ENCODE measurements at regions not wholly inside any gene's neighbourhood (a gene's known extent, or its start where the extent isn't known, plus 50 kb on each side); places are given as distances from the start of the nearest gene placed in this dataset.

DNA sequence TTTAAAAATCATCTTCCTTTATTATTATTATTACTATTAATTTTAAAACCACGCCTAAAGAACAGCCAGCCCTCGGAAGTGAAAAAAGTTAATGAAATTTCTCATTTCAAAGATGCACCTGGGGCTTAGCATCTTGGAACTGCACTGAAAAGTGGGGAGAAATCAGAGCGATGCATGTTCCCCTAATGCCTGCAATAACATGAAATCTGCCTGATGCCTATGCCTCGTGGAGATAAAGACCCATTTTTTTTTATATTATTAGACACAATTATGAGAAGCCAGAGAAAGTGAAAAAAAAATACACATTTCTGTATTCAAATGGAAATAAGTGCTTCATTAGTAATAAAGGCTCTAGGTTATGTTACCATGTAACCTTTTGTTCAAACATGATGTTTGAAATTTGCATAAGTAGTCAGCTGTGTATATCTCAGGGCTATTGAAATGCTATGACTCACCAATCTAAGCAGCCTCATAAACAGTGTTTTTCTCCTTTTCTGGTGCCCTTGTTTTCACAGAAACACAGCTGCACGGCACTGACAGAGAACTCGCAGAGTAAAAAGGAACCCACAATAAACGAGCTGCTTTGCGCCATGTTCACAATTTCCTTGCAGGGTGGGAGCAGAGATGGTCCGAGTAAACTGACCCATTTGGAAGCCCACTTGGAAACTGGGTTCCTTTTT is 175.8 kb upstream of the PRKCQ start:
- DNase-seq, result no peak

DNA sequence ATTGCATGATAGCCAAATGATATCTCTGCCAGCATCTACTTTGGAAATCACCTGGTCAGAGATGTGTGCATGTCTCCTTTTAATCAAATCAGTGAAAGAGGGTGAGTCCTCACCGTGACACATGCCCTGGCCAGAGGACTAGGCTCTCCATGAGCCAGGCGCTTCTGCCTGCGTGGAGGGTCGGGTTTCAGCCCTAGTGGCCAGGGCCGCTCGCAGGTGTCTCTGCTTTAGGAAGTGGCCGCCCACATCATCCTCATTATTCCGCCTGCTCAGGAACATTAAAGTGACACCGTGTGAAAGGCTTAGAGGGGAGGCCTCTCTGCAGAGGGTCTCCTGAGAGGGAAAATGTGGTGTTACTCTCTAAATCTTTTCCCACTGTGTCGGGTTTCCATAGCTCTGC is 173.6 kb upstream of the PRKCQ start:
- no peak for DNase-seq

DNA sequence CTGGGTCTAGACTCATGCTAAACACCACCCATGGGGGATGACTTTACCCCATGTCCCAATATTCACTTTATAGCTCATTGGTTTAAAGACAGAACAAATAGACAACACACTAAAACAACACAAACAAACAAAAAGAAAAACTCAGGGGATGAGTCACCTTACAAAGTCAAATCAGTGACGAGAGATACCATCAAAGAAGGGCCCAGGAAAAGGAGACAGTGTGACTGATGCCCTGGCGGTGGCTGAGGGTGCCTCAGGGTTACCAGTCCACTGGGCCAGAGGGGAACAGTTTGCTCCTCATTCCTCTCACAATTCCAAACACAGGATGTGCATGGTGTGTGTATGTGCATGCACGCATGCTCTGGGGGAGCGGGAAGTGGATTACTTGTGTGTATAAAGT is 171.3 kb upstream of the PRKCQ start:
- no peak for DNase-seq

DNA sequence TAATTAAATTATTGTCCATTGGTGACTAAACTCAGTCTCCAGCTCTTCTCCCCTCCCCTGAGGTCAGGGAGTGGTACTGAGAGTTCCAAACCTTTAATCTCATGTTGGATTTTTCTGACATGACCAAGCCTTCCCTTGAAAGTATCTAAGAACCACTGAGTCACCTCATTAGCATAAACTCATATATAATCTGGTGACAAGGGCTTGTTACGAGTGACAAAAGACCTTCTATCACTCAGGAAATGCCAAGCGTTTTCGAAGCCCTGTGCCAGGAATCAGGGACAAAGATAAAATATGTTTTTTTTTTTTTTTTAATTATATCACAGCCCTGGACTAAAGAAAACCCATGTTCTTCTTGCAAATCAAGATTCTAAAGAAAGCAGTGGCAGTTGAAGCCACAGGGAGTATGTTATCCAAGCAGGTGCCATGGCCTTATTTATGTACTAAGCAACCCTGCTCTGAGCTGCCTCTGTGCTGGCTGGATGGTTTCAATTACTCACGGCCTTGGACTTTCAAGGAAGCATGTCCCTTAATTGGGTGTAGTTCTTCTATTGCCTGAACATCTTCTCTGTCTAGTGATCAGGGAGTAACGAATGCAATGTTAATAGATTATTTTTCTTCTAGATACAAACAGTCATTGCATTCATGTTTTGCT is 169.0 kb upstream of the PRKCQ start:
- no peak for DNase-seq

DNA sequence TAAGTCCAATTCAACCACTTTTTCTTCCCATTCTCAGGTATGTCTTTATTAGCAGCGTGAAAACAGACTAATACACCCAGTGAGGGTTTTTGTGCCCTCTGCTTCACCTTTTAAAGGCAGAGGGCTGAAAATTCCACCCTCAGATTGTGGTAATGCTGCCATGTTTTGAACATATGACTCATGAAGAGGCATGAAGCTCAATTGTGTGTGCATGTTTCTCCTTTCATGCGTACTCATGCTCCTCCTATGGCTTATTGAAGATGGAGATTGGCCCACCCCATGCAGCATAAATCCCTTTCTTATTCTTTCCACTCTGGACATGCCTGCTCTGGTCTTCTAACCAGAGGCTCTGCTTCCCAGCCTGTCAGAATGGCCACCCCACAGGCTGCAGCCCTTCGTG is 168.0 kb upstream of the PRKCQ start:
- no peak for DNase-seq

DNA sequence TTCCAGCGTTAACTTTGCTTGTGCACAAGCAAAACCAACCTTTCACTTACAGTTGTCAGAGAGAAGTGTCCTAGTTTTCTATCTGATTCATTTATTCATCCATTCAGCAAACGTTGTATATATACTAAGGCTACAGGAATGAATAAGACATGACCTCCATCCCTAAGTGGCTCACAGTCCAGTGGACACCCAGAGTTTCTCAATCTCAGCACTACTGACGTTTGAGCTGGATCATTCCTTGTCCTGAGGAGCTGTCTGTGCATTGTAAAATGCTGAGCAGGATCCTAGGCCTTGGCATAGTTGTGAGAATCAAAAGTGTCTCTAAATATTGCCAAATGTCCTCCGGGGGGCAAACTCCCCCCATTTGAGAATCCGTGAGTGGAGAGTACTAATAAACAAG is 166.7 kb upstream of the PRKCQ start:
- DNase-seq, result no peak

DNA sequence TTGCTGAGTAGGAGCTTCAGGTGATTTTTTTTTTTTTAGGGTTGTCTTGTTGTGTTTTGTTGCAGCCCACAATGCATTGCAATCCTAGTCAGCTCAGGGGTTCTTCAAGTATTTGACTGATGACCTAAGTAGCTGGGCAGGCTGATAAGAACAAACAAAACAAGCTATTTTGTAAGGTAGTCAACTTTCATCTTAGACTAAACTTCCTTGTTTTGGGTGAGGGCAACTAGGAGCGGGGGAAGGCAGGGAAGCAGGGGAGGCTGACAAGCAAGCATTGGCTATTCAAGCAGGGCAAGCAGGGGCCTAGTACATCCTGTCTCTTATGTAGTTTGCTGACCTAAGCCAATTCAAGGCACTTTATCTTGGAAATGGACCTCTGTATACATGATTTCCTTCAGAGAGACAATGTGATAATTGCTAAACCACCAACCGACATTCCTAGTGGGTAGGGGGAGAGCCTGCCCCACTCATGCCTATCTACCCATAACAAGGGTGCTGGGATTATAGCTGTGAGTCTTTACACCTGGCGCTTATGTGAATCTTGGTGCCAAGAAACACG is 163.3 kb upstream of the PRKCQ start:
- DNase-seq, result no peak

DNA sequence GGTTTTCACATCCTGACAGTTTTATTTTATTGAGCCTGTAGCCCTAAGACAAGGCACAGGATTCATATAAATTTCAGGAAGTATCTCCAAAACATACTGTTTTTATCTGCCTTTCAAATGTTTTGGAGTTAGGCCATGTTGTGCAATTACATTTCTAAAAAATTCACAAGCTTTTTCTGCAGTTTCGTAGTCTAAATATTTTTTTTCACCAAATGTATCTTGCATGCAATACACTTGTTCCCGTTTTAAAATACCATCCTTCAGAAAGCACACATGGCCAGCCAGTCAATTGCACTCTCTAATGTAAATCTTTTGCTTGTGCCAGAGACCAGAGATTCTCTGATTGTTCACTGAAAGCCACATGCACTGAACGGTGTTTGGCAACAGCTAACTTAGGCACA is 161.5 kb upstream of the PRKCQ start:
- DNase-seq, result no peak

DNA sequence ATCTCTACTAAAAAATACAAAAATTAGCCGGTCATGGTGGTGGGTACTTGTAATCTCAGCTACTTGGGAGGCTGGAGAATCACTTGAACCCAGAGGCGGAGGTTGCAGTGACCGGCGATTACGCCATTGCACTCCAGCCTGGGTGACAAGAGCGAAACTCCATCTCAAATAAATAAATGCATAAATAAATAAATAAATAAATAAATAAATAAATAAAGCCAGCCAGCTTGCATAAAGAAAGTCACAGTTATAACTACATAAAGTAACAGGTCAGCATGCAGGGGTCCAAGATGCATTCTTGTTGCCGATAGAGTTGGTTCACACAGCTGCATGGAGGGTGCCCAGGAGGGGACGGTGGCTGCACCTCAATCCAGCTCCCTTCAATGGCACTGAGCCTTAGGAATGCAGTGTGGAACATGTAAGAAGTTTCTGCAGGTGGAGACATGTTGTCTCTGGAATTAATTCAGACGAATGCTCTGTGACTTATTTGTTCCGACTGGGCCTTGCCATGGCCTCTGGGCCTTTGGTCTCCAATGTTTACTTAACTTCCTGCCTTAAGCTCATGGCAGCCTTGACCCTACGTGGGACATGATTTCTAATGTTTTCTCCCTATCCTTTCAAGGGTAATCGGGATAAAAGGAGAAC is 159.6 kb upstream of the PRKCQ start:
- DNase-seq, result no peak

DNA sequence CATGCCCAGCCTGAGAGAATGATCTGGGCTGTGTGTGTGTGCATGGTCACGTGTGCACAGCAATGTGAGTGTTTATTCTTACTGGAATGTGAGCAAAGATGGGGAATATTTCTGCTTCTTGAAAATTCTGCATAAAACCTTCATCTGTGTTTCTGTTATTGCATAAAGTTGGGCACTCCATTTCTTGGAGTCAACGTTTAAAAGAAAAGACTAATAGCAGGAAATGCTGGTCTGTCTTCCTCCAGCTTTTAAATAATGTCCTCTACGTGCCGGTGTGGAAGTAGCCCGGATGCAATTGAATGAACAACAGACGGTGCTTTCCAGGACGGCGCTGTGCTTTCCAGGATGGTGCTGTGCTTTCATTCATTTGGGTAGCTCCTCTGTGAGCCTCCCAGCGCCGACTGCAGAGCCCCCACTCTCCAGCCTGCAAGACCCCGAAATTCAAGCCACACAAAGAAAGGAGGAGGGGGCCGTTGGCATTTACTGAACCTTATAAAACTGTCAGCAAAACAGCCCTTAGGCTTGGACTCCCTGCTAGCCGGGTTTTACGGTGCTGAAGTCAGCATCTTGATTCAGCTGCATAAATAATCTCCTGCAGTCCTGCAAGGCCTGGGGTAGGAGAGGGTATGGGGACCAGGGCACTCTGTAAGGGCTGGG is 158.2 kb upstream of the PRKCQ start:
- no peak for DNase-seq

DNA sequence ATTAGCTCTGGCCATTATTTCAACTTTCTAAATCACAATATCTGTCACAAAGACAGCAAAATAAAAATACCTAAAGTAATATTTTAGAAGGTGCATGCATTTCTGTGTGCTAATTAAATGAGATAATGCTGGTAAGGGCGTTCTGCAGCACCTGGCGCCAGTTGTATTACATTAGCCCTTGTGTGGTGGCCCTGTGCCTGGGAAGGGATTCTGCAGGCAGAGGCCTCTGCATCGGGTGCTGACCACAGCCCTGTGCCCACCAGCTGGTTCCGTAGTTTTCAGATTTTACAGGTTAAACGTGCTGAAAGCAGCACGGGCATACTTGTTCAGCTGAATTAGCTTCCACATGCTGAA is 157.7 kb upstream of the PRKCQ start:
- no peak for DNase-seq

DNA sequence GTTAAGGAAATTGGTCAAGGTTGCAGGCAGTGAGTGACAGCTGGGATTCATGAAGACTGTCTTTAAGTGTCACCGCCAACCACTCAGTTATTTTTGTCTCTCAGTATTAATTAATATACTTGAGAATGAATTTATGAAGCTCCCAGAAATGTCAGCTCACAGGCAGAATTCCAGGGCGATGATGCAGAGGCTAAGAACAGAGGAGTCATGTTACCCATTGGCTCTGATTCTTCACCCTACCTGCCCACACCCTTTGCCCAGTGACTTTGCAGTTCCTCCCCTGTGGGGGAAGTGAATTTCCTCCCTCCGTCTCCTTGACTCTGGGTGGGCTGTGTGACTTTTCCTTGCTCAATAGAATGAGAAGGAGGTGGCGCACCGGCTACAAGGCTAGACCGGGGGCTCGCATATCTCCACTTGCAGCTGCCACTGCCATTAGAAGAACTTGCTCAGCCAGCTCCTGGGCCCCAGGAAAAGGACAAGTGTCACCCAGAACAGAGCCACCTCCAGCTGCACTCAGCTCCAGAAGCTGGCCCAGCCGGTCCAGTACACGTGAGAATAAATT is 157.1 kb upstream of the PRKCQ start:
- no peak for DNase-seq

DNA sequence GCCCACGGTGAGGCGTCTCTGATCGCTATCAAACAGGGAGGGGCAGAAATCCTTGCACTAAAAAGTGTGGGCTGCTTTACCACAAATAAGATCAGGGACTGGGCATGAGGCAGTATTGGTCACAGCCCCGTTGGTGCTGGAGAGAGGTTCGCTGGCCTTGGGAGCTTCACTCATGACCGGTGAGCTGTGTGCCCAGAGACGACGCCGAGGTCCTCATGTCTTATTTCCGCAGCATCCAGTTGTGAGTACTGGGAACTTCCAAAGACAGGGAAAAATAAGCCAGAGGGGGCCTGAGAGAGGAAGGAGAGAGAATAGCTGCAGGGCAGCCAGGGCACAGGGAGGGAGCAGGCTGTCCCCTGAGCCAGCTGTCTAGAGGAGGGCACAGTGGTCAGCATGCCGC is 154.2 kb upstream of the PRKCQ start:
- DNase-seq, result no peak

DNA sequence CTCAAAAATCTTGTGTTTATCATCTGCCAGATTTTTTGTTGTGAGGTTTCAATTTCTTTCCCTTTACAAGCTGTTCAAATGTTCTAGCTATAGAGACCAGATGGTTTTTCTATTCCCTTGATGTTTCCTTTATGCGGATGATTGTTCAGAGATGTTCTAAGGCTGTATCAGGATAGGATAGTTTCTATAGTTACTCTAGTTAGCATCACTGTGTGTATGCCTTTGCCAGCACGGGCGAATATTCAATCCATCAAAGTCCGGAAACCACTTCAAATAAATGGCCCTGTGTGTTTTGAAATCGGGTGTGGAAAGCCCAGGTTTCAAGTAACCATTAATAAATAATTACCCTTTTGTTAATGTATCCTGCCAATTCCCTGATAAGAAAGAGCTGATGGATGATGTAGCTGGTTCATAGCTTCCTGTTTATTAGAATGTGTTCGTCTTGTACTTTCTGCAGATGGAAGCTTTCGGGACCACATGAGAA is 149.8 kb upstream of the PRKCQ start:
- no peak for DNase-seq

DNA sequence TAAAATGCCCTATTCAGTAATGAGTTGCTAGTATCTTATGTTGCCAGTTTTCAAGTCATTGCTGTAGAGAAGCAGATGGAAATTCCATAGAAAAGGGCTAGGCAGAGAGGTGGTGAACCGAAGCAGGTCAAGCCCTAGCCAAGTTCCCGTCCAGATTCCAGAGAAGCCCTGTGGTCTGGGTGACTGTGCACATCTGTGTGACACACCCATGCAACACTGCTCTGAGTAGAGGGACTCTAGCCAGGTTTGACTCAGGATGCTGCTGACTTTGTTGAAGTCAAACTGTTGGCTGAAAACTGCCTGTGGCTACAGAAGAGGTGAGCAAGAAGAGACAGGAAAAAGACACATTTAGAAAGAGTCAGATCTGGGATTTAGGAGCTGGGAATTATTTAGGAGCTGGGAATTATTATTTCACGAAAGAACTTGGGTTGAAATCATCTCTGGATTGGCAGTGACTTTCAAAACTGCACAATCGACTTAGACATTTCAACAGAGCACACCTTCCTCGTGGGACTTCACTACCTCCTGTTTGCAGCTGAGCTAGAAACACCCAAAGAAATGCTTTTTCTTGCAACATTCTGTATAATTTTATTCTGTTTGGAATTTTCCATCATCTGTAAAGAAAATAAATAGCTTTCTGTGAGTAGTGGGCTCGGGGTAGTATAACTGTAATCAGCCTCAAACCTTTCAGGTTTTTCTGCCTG is 149.1 kb upstream of the PRKCQ start:
- no peak for DNase-seq

DNA sequence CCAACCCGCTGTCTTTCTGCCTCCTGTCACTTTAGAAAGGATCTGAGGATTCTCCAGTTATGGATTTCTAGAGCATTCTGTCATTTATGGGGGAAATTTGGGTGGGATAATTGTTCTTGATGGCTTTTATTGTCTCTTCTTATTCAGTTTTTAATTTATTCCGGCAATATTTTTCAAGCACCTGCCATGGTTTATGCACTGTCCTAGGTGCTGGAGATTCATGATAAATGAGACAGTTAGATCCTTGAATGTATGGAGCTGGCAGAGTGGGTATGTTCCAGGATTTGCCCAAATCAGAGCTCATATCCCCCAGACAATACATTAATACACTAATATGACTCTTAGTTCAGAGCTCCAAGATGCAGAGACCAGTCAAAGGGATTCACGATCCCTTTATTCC is 146.8 kb upstream of the PRKCQ start:
- no peak for DNase-seq

DNA sequence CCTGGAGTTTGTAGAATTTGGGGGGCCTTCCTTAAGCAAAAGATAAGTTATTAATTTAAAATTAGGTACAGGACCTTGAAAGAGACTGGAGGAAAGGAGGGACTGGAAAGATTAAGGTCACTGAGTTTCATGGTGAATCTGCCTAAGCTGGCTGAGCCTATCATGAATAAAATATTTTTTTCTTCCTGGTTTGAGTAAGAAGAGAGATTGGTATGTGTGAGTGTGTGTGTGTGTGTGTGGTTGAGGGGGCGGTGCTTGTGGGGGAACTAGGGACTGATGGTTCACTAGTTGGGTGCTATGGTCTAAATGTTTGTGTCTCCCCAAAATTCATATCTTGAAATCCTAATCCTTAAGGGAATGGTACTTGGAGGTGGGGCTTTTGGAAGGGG is 142.5 kb upstream of the PRKCQ start:
- DNase-seq, result no peak

DNA sequence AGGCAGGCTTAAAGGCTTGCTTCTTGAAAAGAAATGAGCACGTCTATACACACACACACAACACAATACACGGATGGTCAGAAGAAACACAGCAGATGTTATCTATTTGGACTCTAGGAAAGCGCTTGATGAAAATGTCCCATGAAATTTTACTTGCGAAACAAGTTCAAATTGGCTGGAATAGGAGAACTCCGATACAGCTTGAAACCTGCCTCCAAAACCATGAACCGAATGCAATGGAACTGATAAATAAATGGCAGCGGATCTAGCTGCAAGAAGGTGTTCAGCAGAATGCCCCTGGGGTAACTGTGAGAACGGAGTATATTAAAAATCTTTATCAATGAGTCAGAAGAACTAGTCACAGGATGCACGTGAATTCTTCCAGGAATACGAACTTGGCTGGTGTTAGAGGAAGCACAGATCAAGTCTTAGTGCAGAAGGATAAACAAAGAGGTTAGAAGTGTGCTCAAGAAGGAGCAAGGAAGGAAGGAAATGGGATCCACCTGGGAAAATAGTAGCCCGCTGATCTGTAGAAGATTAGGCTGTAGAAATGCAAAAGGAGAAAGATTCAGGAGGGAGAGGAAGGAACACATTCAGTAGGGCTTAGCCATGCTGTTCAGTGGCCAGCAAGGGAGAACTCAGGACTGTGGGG is 142.0 kb upstream of the PRKCQ start:
- no peak for DNase-seq

DNA sequence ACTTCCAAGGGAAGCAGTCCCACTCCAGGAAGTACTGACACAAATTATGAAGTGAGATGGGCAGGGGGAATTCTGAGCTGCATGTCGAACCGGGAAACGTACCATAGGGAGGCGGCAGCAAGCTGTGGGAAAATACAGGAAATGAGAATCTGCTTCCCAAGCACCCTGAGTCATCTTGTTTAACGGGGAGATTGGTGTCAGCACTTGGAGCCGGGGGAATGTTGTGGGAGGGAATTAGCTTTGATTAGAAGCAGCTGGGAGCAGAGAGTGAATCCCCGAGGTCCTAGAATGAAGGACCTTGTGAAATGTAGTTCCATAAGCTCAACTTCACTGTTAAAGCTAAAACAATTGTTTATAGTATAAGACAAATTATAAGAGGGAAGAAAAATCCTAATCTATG is 141.4 kb upstream of the PRKCQ start:
- DNase-seq, result no peak

DNA sequence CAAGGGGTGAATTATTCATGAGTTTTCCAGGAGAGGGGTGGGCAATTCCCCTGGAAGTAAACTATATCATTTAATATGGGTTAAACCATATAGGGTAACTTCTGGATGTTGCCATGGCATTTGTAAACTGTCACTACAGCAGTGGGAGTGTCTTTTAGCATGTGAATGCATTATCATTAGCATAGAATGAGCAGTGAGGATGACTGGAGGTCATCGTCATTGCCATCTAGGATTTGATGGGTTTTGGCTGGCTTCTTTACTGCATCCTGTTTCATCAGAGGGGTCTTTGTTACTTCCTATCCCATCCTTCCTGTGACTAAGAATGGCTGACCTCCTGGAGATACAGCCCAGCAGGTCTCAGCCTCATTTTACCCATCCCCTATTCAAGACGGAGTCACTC is 139.5 kb upstream of the PRKCQ start:
- DNase-seq, result no peak

DNA sequence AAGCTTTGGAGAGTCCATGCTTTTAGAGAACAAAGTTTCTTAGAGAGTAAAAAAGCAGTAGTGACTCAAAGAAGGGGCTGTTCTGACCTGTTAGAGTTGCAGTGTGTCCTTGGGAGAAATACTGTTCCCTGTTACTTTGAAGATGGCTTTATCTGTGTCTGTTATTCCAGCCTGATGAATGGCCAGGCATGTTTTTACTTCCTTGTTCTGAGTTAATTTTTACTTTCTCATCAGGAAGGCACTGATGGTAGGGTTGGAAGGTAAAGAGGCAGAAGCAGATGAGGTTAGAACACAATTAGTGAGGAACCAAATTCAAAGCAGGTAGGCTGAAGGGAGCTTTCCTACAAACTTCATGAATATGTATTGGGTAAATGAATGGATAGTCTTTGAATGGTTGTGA is 138.5 kb upstream of the PRKCQ start:
- DNase-seq, result no peak

DNA sequence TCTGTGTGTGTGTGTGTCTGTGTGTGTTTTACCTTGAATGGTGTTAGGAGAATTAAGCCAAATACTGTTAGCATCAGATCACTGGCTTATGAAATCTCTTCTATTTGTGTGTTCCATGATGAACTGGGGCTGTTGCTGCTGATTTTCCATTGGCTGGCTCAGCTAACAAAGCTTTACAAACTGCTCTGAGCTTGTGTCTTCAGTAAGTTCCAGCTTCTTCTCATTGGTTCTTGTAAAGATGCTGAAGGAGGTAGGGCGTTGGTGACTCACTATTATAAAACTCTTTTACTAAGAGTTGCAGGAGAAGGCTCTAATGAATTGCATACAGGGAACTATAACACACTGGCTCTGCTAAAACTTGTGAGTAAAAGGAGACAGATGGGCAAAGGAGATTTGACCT is 136.4 kb upstream of the PRKCQ start:
- DNase-seq, result no peak
